ENCODE measurements at regions not wholly inside any gene's neighbourhood (a gene's known extent, or its start where the extent isn't known, plus 50 kb on each side); places are given as distances from the start of the nearest gene placed in this dataset.

- no peaks in the 10 kb centered on the region for H3K36me3 ChIP-seq (ENCODE audit: control insufficient read depth in 2 of 2, extremely low read depth in 1 of 2, insufficient read depth in 1 of 2, low read length in 1 of 2)
- ChIA-PET CTCF (no interaction called here), POLR2A (interaction anchor here in 1 of 2 donors (0.7 kb wide), 1 partner anchor 9 kb away, joined by 4 read pairs; no protein-coding TSS in a partner anchor)
- Mint-ChIP-seq H3K27me3 (peaks cover 14 to 25% of the 10 kb centered on the region in 2 donors), H3K4me1 (no peaks in the 10 kb centered on the region), H3K27ac (no peak overlapping the region), H3K9me3 (no peaks in the 10 kb centered on the region), H3K36me3 (no peaks in the 10 kb centered on the region), H3K4me3 (no peak overlapping the region)
- ATAC-seq (replicated peaks in 1 of 4): no peak
- H3K27me3 ChIP-seq (replicated peaks in 1 of 2; ENCODE audit: control insufficient read depth in 2 of 2, extremely low read depth in 1 of 2, insufficient read depth in 2 of 2, low read length in 1 of 2): no peaks in the 10 kb centered on the region
- H3K4me3 ChIP-seq (ENCODE audit: control insufficient read depth in 1 of 2, extremely low read depth in 1 of 2, low read length in 1 of 2): no peak overlapping the region
- 100% methylated on average over 1 of the region's 5 CpGs for WGBS (ENCODE audit: insufficient coverage)
- no peak overlapping the region for H3K27ac ChIP-seq (ENCODE audit: low read length)
- H3K9me3 ChIP-seq: no peaks in the 10 kb centered on the region
- no peak for DNase-seq
- H3K4me1 ChIP-seq (ENCODE audit: control insufficient read depth in 1 of 2, extremely low read depth in 1 of 2, insufficient read depth in 2 of 2, low read length in 2 of 2): no peaks in the 10 kb centered on the region
Measured at GRCh38 chr12:100733817-100734593, 60.6 kb upstream of the ANO4 start.

DNA sequence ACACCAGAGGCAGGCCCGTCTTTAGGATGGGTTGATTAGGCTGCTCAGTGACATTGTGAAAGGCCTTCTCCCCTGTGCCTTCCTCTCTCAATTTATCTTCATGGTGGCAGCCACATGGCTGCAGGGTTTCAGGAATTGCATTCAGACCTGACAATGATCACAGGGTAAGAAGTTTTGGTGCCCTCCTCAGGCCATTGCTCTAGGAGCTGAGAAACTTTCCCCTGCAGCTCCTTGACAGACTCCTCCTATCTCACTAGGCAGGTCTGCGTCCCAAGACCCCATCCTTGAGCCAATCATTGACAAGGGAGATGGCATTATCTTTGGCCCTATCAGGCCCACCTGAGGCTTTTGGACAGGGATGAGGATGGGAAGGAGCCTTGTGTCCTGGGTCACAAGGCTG, 57.4 kb upstream of the ANO4 start:
- Mint-ChIP-seq H3K36me3 (no peaks in the 10 kb centered on the region), H3K27ac (no peak overlapping the region), H3K4me1 (no peaks in the 10 kb centered on the region), H3K4me3 (no peak overlapping the region), H3K9me3 (no peaks in the 10 kb centered on the region), H3K27me3 (peaks cover 14 to 18% of the 10 kb centered on the region in 2 donors)
- Histone ChIP-seq H3K9me3 (no peaks in the 10 kb centered on the region), H3K27ac (ENCODE audit: low read length) (no peak overlapping the region), H3K36me3 (ENCODE audit: control insufficient read depth in 2 of 2, extremely low read depth in 1 of 2, insufficient read depth in 1 of 2, low read length in 1 of 2) (no peaks in the 10 kb centered on the region), H3K27me3 (replicated peaks in 1 of 2; ENCODE audit: control insufficient read depth in 2 of 2, extremely low read depth in 1 of 2, insufficient read depth in 2 of 2, low read length in 1 of 2) (no peaks in the 10 kb centered on the region), H3K4me3 (ENCODE audit: control insufficient read depth in 1 of 2, extremely low read depth in 1 of 2, low read length in 1 of 2) (no peak overlapping the region), H3K4me1 (ENCODE audit: control insufficient read depth in 1 of 2, extremely low read depth in 1 of 2, insufficient read depth in 2 of 2, low read length in 2 of 2) (no peaks in the 10 kb centered on the region)
- no CpG with 5 or more reads among the region's 2 CpGs for WGBS (ENCODE audit: insufficient coverage)
- ChIA-PET POLR2A (no interaction called here), CTCF (interaction anchor here in 1 of 2 donors (1.4 kb wide), 1 partner anchor 502 kb away, joined by 4 read pairs; no protein-coding TSS in a partner anchor)
- ATAC-seq (replicated peaks in 1 of 4) (no peak), DNase-seq (no peak)

DNA sequence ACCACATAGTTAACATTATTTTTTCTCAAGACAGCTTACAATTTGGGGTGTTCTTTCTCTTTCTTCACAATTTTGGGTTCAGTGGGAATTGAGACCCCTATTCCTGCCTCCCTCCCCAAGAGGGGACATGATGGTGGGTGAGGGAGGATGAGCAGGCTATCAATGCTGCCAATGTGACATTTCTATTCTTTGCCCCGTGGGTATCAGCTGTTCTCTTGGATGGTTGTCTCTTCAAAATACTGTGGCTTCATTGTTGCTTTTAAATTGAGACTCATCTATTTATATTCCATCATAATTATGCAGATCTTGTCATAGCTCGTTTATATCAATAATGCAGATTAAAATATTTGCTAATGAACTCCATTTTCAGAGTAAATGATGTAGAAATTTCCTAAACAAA, 56.5 kb upstream of the ANO4 start:
- Histone ChIP-seq H3K27me3 (replicated peaks in 1 of 2; ENCODE audit: control insufficient read depth in 2 of 2, extremely low read depth in 1 of 2, insufficient read depth in 2 of 2, low read length in 1 of 2) (no peaks in the 10 kb centered on the region), H3K36me3 (ENCODE audit: control insufficient read depth in 2 of 2, extremely low read depth in 1 of 2, insufficient read depth in 1 of 2, low read length in 1 of 2) (no peaks in the 10 kb centered on the region), H3K4me1 (ENCODE audit: control insufficient read depth in 1 of 2, extremely low read depth in 1 of 2, insufficient read depth in 2 of 2, low read length in 2 of 2) (no peaks in the 10 kb centered on the region), H3K4me3 (ENCODE audit: control insufficient read depth in 1 of 2, extremely low read depth in 1 of 2, low read length in 1 of 2) (no peak overlapping the region), H3K9me3 (no peaks in the 10 kb centered on the region), H3K27ac (ENCODE audit: low read length) (no peak overlapping the region)
- DNase-seq: no peak
- H3K4me3 Mint-ChIP-seq: no peak overlapping the region
- CTCF ChIA-PET: interaction anchor here in 1 of 2 donors (0.5 to 1.4 kb wide), 3 partner anchors 39 to 503 kb away, joined by 4 to 5 read pairs (median 4); no protein-coding TSS in a partner anchor
- H3K9me3 Mint-ChIP-seq: no peaks in the 10 kb centered on the region
- no peaks in the 10 kb centered on the region for H3K4me1 Mint-ChIP-seq
- no peak overlapping the region for H3K27ac Mint-ChIP-seq
- ATAC-seq (replicated peaks in 1 of 4): no peak
- no CpG with 5 or more reads among the region's 2 CpGs for WGBS (ENCODE audit: insufficient coverage)
- no peaks in the 10 kb centered on the region for H3K36me3 Mint-ChIP-seq
- peaks cover 12 to 16% of the 10 kb centered on the region in 2 donors for H3K27me3 Mint-ChIP-seq
- POLR2A ChIA-PET: no interaction called here

DNA sequence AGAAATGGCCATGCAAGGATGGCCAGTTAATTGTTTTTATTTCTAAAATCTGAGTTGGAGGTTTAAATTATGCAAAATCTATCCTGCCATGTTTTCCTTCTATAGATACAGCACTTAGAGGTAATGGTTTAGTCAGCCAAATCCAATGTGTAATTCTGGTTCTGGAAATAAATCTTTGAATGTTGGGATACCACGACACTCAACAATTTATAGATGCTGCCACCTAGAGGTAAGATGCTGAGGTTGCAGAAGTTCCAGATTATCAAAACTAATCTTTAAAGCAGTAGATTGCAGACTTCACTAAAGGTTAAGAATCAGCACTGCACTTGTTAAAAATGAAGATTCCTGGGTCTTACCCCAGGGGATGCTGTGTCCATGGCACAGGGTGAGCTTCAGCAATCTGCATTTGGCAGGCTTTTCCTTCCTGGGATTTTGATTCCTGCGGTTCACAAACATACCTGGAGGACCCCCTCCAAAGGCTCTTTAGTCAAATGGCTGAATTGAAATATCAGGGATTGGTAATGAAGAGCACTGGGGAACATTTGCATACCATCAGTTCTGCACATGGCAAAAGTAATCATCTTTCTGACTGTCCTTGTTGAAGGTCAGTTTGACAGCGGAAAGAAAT, 53.4 kb upstream of the ANO4 start:
- DNase-seq (peak in 1 of 35 experiments; percentile 7), ATAC-seq (replicated peaks in 1 of 4) (no peak)
- Mint-ChIP-seq H3K4me3 (no peak overlapping the region), H3K27ac (no peak overlapping the region), H3K9me3 (peaks cover 5 to 11% (median 5%) of the 10 kb centered on the region in 3 donors), H3K4me1 (no peaks in the 10 kb centered on the region), H3K27me3 (peaks cover 3 to 6% of the 10 kb centered on the region in 2 donors), H3K36me3 (no peaks in the 10 kb centered on the region)
- WGBS (ENCODE audit: insufficient coverage): 80% methylated on average over 1 of the region's 3 CpGs
- Histone ChIP-seq H3K4me1 (ENCODE audit: control insufficient read depth in 1 of 2, extremely low read depth in 1 of 2, insufficient read depth in 2 of 2, low read length in 2 of 2) (no peaks in the 10 kb centered on the region), H3K27me3 (replicated peaks in 1 of 2; ENCODE audit: control insufficient read depth in 2 of 2, extremely low read depth in 1 of 2, insufficient read depth in 2 of 2, low read length in 1 of 2) (no peaks in the 10 kb centered on the region), H3K4me3 (ENCODE audit: control insufficient read depth in 1 of 2, extremely low read depth in 1 of 2, low read length in 1 of 2) (no peak overlapping the region), H3K27ac (ENCODE audit: low read length) (no peak overlapping the region), H3K36me3 (ENCODE audit: control insufficient read depth in 2 of 2, extremely low read depth in 1 of 2, insufficient read depth in 1 of 2, low read length in 1 of 2) (no peaks in the 10 kb centered on the region), H3K9me3 (no peaks in the 10 kb centered on the region)
- ChIA-PET POLR2A (no interaction called here), CTCF (interaction anchor here in 1 of 2 donors (0.6 to 1.2 kb wide), 3 partner anchors 506 to 1169 kb away, joined by 3 read pairs; no protein-coding TSS in a partner anchor)

GRCh38 chr12:100743060-100743459, 51.5 kb upstream of the ANO4 start:
- ATAC-seq (replicated peaks in 1 of 4) (no peak), DNase-seq (no peak)
- Mint-ChIP-seq H3K4me1 (no peaks in the 10 kb centered on the region), H3K27me3 (peaks cover 1 to 6% of the 10 kb centered on the region in 2 donors), H3K36me3 (no peaks in the 10 kb centered on the region), H3K27ac (no peak overlapping the region), H3K9me3 (peaks cover 5 to 11% (median 5%) of the 10 kb centered on the region in 3 donors), H3K4me3 (no peak overlapping the region)
- Histone ChIP-seq H3K4me1 (ENCODE audit: control insufficient read depth in 1 of 2, extremely low read depth in 1 of 2, insufficient read depth in 2 of 2, low read length in 2 of 2) (no peaks in the 10 kb centered on the region), H3K9me3 (no peaks in the 10 kb centered on the region), H3K27ac (ENCODE audit: low read length) (no peak overlapping the region), H3K27me3 (replicated peaks in 1 of 2; ENCODE audit: control insufficient read depth in 2 of 2, extremely low read depth in 1 of 2, insufficient read depth in 2 of 2, low read length in 1 of 2) (no peaks in the 10 kb centered on the region), H3K4me3 (ENCODE audit: control insufficient read depth in 1 of 2, extremely low read depth in 1 of 2, low read length in 1 of 2) (no peak overlapping the region), H3K36me3 (ENCODE audit: control insufficient read depth in 2 of 2, extremely low read depth in 1 of 2, insufficient read depth in 1 of 2, low read length in 1 of 2) (no peaks in the 10 kb centered on the region)
- no CpG with 5 or more reads among the region's 1 CpG for WGBS (ENCODE audit: insufficient coverage)
- CTCF ChIA-PET: interaction anchor here in 1 of 2 donors (1.4 kb wide), 1 partner anchor 508 kb away, joined by 9 read pairs; no protein-coding TSS in a partner anchor
- POLR2A ChIA-PET: no interaction called here

Data from T-cell (primary cell).